Brain microvascular endothelial cell (primary cell): ENCODE measurements at regions not wholly inside any gene's neighbourhood (a gene's known extent, or its start where the extent isn't known, plus 50 kb on each side); places are given as distances from the start of the nearest gene placed in this dataset.
"Not testable (repeated sequence)": the region's sequence is repeated elsewhere in the genome, so short reads cannot be mapped to it uniquely, and the experiment has no call there.

Experiments
- DNase-seq: peaks from one replicate; pipeline ENCODE4 v3.0.0-alpha.2; 2020
- H3K27ac ChIP-seq: fragments of 250-450 bp; sonication (Bioruptor Pico); 2 replicates; pipeline ENCODE4 v1.5.1; 2020; ENCODE audit warnings: mild to moderate bottlenecking, moderate library complexity
- H3K27me3 ChIP-seq: fragments of 250-450 bp; sonication (Bioruptor Pico); replicated peaks from 2 replicates; pipeline ENCODE4 v1.5.1; 2020; ENCODE audit warnings: mild to moderate bottlenecking
- H3K36me3 ChIP-seq: fragments of 250-450 bp; sonication (Bioruptor Pico); replicated peaks from 2 replicates; pipeline ENCODE4 v1.5.1; 2020; ENCODE audit warnings: mild to moderate bottlenecking
- H3K4me3 ChIP-seq: 2 replicates; pipeline ENCODE4 v1.5.1; 2011; ENCODE audit warnings: low read depth, mild to moderate bottlenecking, control low read depth, low read length, moderate library complexity
- CTCF ChIP-seq: IDR thresholded peaks from 2 replicates; pipeline ENCODE4 v1.5.1; 2011; ENCODE audit warnings: low read depth, mild to moderate bottlenecking, moderate library complexity, low read length, control low read depth, inconsistent platforms; ENCODE audit errors: missing control alignments
- in situ Hi-C: cut with HindIII; loops from 2 replicates; pipeline ENCODE4 v1.10.0; 2017; ENCODE audit warnings: low sequenced_read_pairs, low pct_ligation_motif_present

- in situ Hi-C loops = no loop called here
Measured at GRCh38 chr20:53823121-53823764, 229.6 kb upstream of the ZNF217 start.

GRCh38 chr20:53822534-53822933 lies 228.9 kb upstream of the ZNF217 start:
- Histone ChIP-seq H3K36me3 (no peaks in the 10 kb centered on the region), H3K27me3 (no peaks in the 10 kb centered on the region), H3K27ac (no peak overlapping the region), H3K4me3 (no peak overlapping the region)
- no peak for TF ChIP-seq CTCF
- in situ Hi-C loops = no loop called here
- no peak for DNase-seq

More at GRCh38 chr20:53823121-53823764, 229.6 kb upstream of the ZNF217 start:
- Histone ChIP-seq H3K27me3 (no peaks in the 10 kb centered on the region), H3K4me3 (no peak overlapping the region), H3K27ac (no peak overlapping the region), H3K36me3 (no peaks in the 10 kb centered on the region)
- no peak for TF ChIP-seq CTCF
- no peak for DNase-seq

- no peak for DNase-seq
Measured at GRCh38 chr20:53819973-53820451, 226.4 kb upstream of the ZNF217 start.

GRCh38 chr20:53818457-53819177 lies 225.0 kb upstream of the ZNF217 start:
- no peaks in the 10 kb centered on the region for H3K36me3 ChIP-seq
- no peak overlapping the region for H3K4me3 ChIP-seq
- in situ Hi-C loops = no loop called here
- H3K27me3 ChIP-seq = no peaks in the 10 kb centered on the region
- H3K27ac ChIP-seq = no peak overlapping the region
- no peak for TF ChIP-seq CTCF
- DNase-seq = no peak

More at GRCh38 chr20:53819973-53820451, 226.4 kb upstream of the ZNF217 start:
- no peaks in the 10 kb centered on the region for H3K27me3 ChIP-seq
- no peak overlapping the region for H3K27ac ChIP-seq
- no peak for TF ChIP-seq CTCF
- no peak overlapping the region for H3K4me3 ChIP-seq
- in situ Hi-C loops = no loop called here
- H3K36me3 ChIP-seq = no peaks in the 10 kb centered on the region

- H3K27ac ChIP-seq, DNase-seq, H3K36me3 ChIP-seq, H3K27me3 ChIP-seq, in situ Hi-C loops, H3K4me3 ChIP-seq: not testable (repeated sequence)
Measured at GRCh38 chr20:53817513-53817912, 223.9 kb upstream of the ZNF217 start.

- Histone ChIP-seq H3K27me3 (no peaks in the 10 kb centered on the region), H3K36me3 (no peaks in the 10 kb centered on the region), H3K4me3 (no peak overlapping the region), H3K27ac (no peak overlapping the region)
- DNase-seq = no peak
- TF ChIP-seq CTCF = no peak
- in situ Hi-C loops = no loop called here
Measured at GRCh38 chr20:53816872-53817398, 223.3 kb upstream of the ZNF217 start.
